H9 (cell line): ENCODE measurements at regions not wholly inside any gene's neighbourhood (a gene's known extent, or its start where the extent isn't known, plus 50 kb on each side); places are given as distances from the start of the nearest gene placed in this dataset.

Source experiments
- DNase-seq: peaks from one replicate; pipeline ENCODE4 v3.0.0-alpha.2; 2017
- H2AFZ ChIP-seq: one replicate; pipeline ENCODE4 v1.6.1; 2013; ENCODE audit warnings: mild to moderate bottlenecking, low read length, control low read depth, moderate library complexity
- H2AK5ac ChIP-seq: 2 replicates; pipeline ENCODE4 v1.6.1; 2013; ENCODE audit warnings: low read length, control low read depth, mixed read lengths; ENCODE audit not compliant: insufficient read length
- H2BK120ac ChIP-seq: one replicate; pipeline ENCODE4 v1.6.1; 2013; ENCODE audit warnings: low read depth, mild to moderate bottlenecking, low read length, control low read depth, inconsistent platforms; ENCODE audit not compliant: poor library complexity, severe bottlenecking
- H2BK12ac ChIP-seq: 2 replicates; pipeline ENCODE4 v1.6.1; 2013; ENCODE audit warnings: low read length, control low read depth, mixed read lengths, low read depth; ENCODE audit not compliant: insufficient read length
- H2BK15ac ChIP-seq: 2 replicates; pipeline ENCODE4 v1.6.1; 2013; ENCODE audit warnings: low read depth, low read length, control low read depth
- H2BK20ac ChIP-seq: one replicate; pipeline ENCODE4 v1.6.1; 2013; ENCODE audit warnings: low read depth, mild to moderate bottlenecking, low read length, control low read depth, inconsistent platforms; ENCODE audit not compliant: poor library complexity, severe bottlenecking
- H2BK5ac ChIP-seq: 2 replicates; pipeline ENCODE4 v1.6.1; 2013; ENCODE audit warnings: low read length, control low read depth, mixed read lengths; ENCODE audit not compliant: insufficient read length
- H3K14ac ChIP-seq: 2 replicates; pipeline ENCODE4 v1.6.1; 2013; ENCODE audit warnings: low read length, control low read depth; ENCODE audit not compliant: insufficient read depth
- H3K18ac ChIP-seq: 2 replicates; pipeline ENCODE4 v1.6.1; 2013; ENCODE audit warnings: low read depth, mild to moderate bottlenecking, mixed read lengths, low read length, control low read depth; ENCODE audit not compliant: insufficient read length
- H3K23ac ChIP-seq: 2 replicates; pipeline ENCODE4 v1.6.1; 2013; ENCODE audit warnings: low read length, control low read depth, mixed read lengths, low read depth; ENCODE audit not compliant: insufficient read length
- H3K23me2 ChIP-seq: 2 replicates; pipeline ENCODE4 v1.6.1; 2013; ENCODE audit warnings: low read depth, mild to moderate bottlenecking, mixed read lengths, low read length, control low read depth; ENCODE audit not compliant: insufficient read length, poor library complexity, severe bottlenecking
- H3K27ac ChIP-seq: 2 replicates; pipeline ENCODE4 v1.5.1; 2013; ENCODE audit warnings: low read length, control low read depth, mixed read lengths, low read depth; ENCODE audit not compliant: insufficient read length
- H3K27me3 ChIP-seq: 2 replicates; pipeline ENCODE4 v1.6.1; 2013; ENCODE audit warnings: low read length, control low read depth, inconsistent platforms; ENCODE audit not compliant: insufficient read depth
- H3K4ac ChIP-seq: 2 replicates; pipeline ENCODE4 v1.6.1; 2013; ENCODE audit warnings: low read depth, mild to moderate bottlenecking, control low read depth, inconsistent platforms, low read length, moderate library complexity
- H3K4me1 ChIP-seq: 2 replicates; pipeline ENCODE4 v1.6.1; 2013; ENCODE audit warnings: low read length, control low read depth, inconsistent platforms; ENCODE audit not compliant: insufficient read depth
- H3K4me2 ChIP-seq: 2 replicates; pipeline ENCODE4 v1.6.1; 2013; ENCODE audit warnings: low read length, control low read depth, mixed read lengths; ENCODE audit not compliant: insufficient read length, insufficient read depth
- H3K56ac ChIP-seq: 2 replicates; pipeline ENCODE4 v1.6.1; 2013; ENCODE audit warnings: low read depth, mild to moderate bottlenecking, mixed read lengths, low read length, control low read depth; ENCODE audit not compliant: insufficient read length
- H3K79me1 ChIP-seq: 2 replicates; pipeline ENCODE4 v1.6.1; 2013; ENCODE audit warnings: low read depth, mild to moderate bottlenecking, moderate library complexity, low read length, control low read depth, inconsistent platforms; ENCODE audit not compliant: insufficient read depth, poor library complexity, severe bottlenecking
- H3K79me2 ChIP-seq: 2 replicates; pipeline ENCODE4 v1.6.1; 2013; ENCODE audit warnings: low read length, control low read depth, inconsistent platforms; ENCODE audit not compliant: insufficient read depth
- H3K9ac ChIP-seq: 2 replicates; pipeline ENCODE4 v1.6.1; 2013; ENCODE audit warnings: low read length, control low read depth, mixed read lengths; ENCODE audit not compliant: insufficient read length; ENCODE audit errors: extremely low read depth
- H3K9me3 ChIP-seq: one replicate; pipeline ENCODE4 v1.6.1; 2013; ENCODE audit warnings: low read depth, low read length, inconsistent platforms; ENCODE audit not compliant: control insufficient read depth
- H3T11ph ChIP-seq: one replicate; pipeline ENCODE4 v1.6.1; 2013; ENCODE audit warnings: mild to moderate bottlenecking, low read length, control low read depth, inconsistent platforms
- H4K20me1 ChIP-seq: one replicate; pipeline ENCODE4 v1.6.1; 2013; ENCODE audit not compliant: control insufficient read depth, insufficient read length, insufficient read depth
- H4K5ac ChIP-seq: 2 replicates; pipeline ENCODE4 v1.6.1; 2013; ENCODE audit warnings: low read depth, mild to moderate bottlenecking, mixed read lengths, low read length, control low read depth; ENCODE audit not compliant: insufficient read length
- H4K8ac ChIP-seq: replicated peaks from 2 replicates; pipeline ENCODE4 v1.6.1; 2013; ENCODE audit warnings: low read length, control low read depth, mixed read lengths, low read depth; ENCODE audit not compliant: insufficient read length
- H4K91ac ChIP-seq: 2 replicates; pipeline ENCODE4 v1.6.1; 2013; ENCODE audit warnings: low read depth, mild to moderate bottlenecking, moderate library complexity, mixed read lengths, low read length, control low read depth; ENCODE audit not compliant: insufficient read length
- H3K27ac Mint-ChIP-seq, 3 experiments: 2 replicates in 2 of 3; 3 replicates in 1 of 3; pipeline ENCODE4 v1.8.0; 2020 to 2021; ENCODE audit warnings: mixed read lengths in 3 of 3, mild to moderate bottlenecking in 1 of 3, moderate library complexity in 1 of 3
- H3K27me3 Mint-ChIP-seq: 2 replicates; pipeline ENCODE4 v1.8.0; 2021; ENCODE audit warnings: low read depth, mild to moderate bottlenecking, moderate library complexity, mixed read lengths
- H3K36me3 Mint-ChIP-seq, 3 experiments: 2 replicates in 2 of 3; 3 replicates in 1 of 3; pipeline ENCODE4 v1.8.0; 2020 to 2021; ENCODE audit warnings: low read depth in 3 of 3, mixed read lengths in 3 of 3; ENCODE audit not compliant: insufficient read depth in 1 of 3
- H3K4me1 Mint-ChIP-seq, 2 experiments: 2 replicates each; pipeline ENCODE4 v1.8.0; 2020; ENCODE audit warnings: mixed read lengths in 2 of 2
- H3K4me3 Mint-ChIP-seq, 2 experiments: 2 replicates in 1 of 2; 3 replicates in 1 of 2; pipeline ENCODE4 v1.8.0; 2020 to 2021; ENCODE audit warnings: mild to moderate bottlenecking in 2 of 2, mixed read lengths in 2 of 2, moderate library complexity in 1 of 2
- H3K9me3 Mint-ChIP-seq, 2 experiments: 2 replicates in 1 of 2; 3 replicates in 1 of 2; pipeline ENCODE4 v1.8.0; 2020; ENCODE audit warnings: mild to moderate bottlenecking in 2 of 2, mixed read lengths in 2 of 2, moderate library complexity in 1 of 2
- WGBS: extraction: QIAGEN DNeasy Blood & Tissue Kit; methylation state at CpG from one replicate; pipeline ENCODE4 v1.1.7; 2013; ENCODE audit warnings: missing lambda C conversion rate, low lambda C conversion rate, mixed read lengths; ENCODE audit not compliant: insufficient read length; ENCODE audit errors: extremely low coverage; 5-methylcytosine and 5-hydroxymethylcytosine counted together
- TF ChIP-seq, protein P1 (sequence below): fragments of 200-600 bp; sonication (generic); conservative IDR thresholded peaks from 3 replicates; pipeline ENCODE4 v1.8.0; 2021; ENCODE audit warnings: antibody characterized with exemption, mild to moderate bottlenecking

DNA sequence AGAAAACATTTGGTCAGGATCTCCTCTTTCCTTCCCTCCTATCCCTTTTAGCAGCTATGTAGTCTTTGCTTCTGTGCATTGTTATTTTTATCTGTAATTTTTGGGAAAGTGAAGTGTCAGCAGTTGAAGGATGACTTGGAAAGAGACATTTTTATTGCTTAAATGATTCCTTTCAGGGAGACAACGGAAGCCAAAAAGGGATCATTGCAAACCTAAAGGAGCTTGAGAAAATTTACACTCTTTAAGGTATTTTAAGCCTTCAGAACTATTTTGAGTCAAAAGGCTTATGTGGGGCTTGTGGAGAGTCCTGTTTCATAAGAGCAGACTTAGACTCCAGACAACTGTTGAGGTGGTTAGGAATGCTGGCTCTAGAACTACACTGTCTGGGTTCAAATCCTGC, 281.6 kb downstream of the KIF4B start:
- H3K14ac ChIP-seq, result no peak overlapping the region
- no peaks in the 10 kb centered on the region for H3K27me3 ChIP-seq
- H2BK12ac ChIP-seq, result no peak overlapping the region
- H2BK120ac ChIP-seq, result no peak overlapping the region
- no peak overlapping the region for H3K4me3 Mint-ChIP-seq
- H3K56ac ChIP-seq, result no peak overlapping the region
- no peaks in the 10 kb centered on the region for H3K23me2 ChIP-seq
- H3K27me3 Mint-ChIP-seq, result no peaks in the 10 kb centered on the region
- H3K9ac ChIP-seq, result no peak overlapping the region
- no peak overlapping the region for H2BK20ac ChIP-seq
- no peak overlapping the region for H2AK5ac ChIP-seq
- no peak overlapping the region for H3K27ac Mint-ChIP-seq
- TF ChIP-seq, protein P1, sequence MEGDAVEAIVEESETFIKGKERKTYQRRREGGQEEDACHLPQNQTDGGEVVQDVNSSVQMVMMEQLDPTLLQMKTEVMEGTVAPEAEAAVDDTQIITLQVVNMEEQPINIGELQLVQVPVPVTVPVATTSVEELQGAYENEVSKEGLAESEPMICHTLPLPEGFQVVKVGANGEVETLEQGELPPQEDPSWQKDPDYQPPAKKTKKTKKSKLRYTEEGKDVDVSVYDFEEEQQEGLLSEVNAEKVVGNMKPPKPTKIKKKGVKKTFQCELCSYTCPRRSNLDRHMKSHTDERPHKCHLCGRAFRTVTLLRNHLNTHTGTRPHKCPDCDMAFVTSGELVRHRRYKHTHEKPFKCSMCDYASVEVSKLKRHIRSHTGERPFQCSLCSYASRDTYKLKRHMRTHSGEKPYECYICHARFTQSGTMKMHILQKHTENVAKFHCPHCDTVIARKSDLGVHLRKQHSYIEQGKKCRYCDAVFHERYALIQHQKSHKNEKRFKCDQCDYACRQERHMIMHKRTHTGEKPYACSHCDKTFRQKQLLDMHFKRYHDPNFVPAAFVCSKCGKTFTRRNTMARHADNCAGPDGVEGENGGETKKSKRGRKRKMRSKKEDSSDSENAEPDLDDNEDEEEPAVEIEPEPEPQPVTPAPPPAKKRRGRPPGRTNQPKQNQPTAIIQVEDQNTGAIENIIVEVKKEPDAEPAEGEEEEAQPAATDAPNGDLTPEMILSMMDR, result no peak
- H3K23ac ChIP-seq, result no peak overlapping the region
- H3K79me1 ChIP-seq, result no peaks in the 10 kb centered on the region
- H2AFZ ChIP-seq, result no peak overlapping the region
- no peak for DNase-seq
- H2BK15ac ChIP-seq, result no peak overlapping the region
- H4K91ac ChIP-seq, result no peak overlapping the region
- no peak overlapping the region for H3K27ac ChIP-seq
- no peaks in the 10 kb centered on the region; a peak in 1 of 4 replicates for H3K4me1 Mint-ChIP-seq
- H3K18ac ChIP-seq, result no peak overlapping the region
- no peak overlapping the region for H3T11ph ChIP-seq
- H3K4me1 ChIP-seq, result no peaks in the 10 kb centered on the region; the same call in 1 of the 2 replicates
- no peak overlapping the region for H2BK5ac ChIP-seq
- H3K36me3 Mint-ChIP-seq, result no peaks in the 10 kb centered on the region
- H3K4me2 ChIP-seq, result no peak overlapping the region
- no peaks in the 10 kb centered on the region for H3K79me2 ChIP-seq
- no peak overlapping the region for H4K5ac ChIP-seq
- H3K9me3 Mint-ChIP-seq, result no peaks in the 10 kb centered on the region
- H4K20me1 ChIP-seq, result no peaks in the 10 kb centered on the region
- H3K9me3 ChIP-seq, result no peaks in the 10 kb centered on the region
- WGBS, result no CpG with 5 or more reads among the region's 1 CpG
- no peak overlapping the region for H3K4ac ChIP-seq
- no peak overlapping the region for H4K8ac ChIP-seq
